ENCODE measurements at regions not wholly inside any gene's neighbourhood (a gene's known extent, or its start where the extent isn't known, plus 50 kb on each side); places are given as distances from the start of the nearest gene placed in this dataset.
"Not testable (repeated sequence)": the region's sequence is repeated elsewhere in the genome, so short reads cannot be mapped to it uniquely, and the experiment has no call there.

GRCh38 chrX:101740642-101741041, 81.0 kb upstream of the ARMCX2 start:
- Histone ChIP-seq H3K27me3 (no peaks in the 10 kb centered on the region), H3K9me3 (no peaks in the 10 kb centered on the region), H3K4me1 (no peaks in the 10 kb centered on the region), H3K27ac (replicated peaks in 1 of 4) (no peak overlapping the region), H3K4me3 (no peak overlapping the region), H3K36me3 (no peaks in the 10 kb centered on the region)
- WGBS: 34% methylated on average over 2 of the region's 2 CpGs
- DNase-seq (ENCODE audit: extremely low spot score): no peak
- intact Hi-C loops (cut with DNase I): no loop called here
- TF ChIP-seq EP300 (IDR thresholded peaks at IDR 0.05) (no peak), CTCF (IDR thresholded peaks at IDR 0.05) (no peak), POLR2A (IDR thresholded peaks at IDR 0.05; ENCODE audit: low read depth) (no peak), POLR2AphosphoS5 (IDR thresholded peaks at IDR 0.05) (no peak)

- H3K9me3 ChIP-seq; H3K4me3 ChIP-seq; H3K27me3 ChIP-seq; H3K36me3 ChIP-seq; DNase-seq (ENCODE audit: extremely low spot score); intact Hi-C loops (cut with DNase I); H3K4me1 ChIP-seq; H3K27ac ChIP-seq (replicated peaks in 1 of 4): not testable (repeated sequence)
- WGBS: 97% methylated on average over 7 of the region's 24 CpGs
Observed at GRCh38 chrX:101738867-101739266, 79.2 kb upstream of the ARMCX2 start.

- H3K27me3 ChIP-seq; H3K4me3 ChIP-seq; H3K27ac ChIP-seq (replicated peaks in 1 of 4); H3K9me3 ChIP-seq; H3K4me1 ChIP-seq; H3K36me3 ChIP-seq; DNase-seq (ENCODE audit: extremely low spot score); intact Hi-C loops (cut with DNase I): not testable (repeated sequence)
- WGBS: 96% methylated on average over 8 of the region's 17 CpGs
Observed at GRCh38 chrX:101738411-101738810, 78.8 kb upstream of the ARMCX2 start.

- Histone ChIP-seq H3K36me3 (no peaks in the 10 kb centered on the region), H3K27me3 (no peaks in the 10 kb centered on the region), H3K9me3 (no peaks in the 10 kb centered on the region), H3K4me1 (no peaks in the 10 kb centered on the region), H3K27ac (replicated peaks in 1 of 4) (no peak overlapping the region), H3K4me3 (no peak overlapping the region)
- 37% methylated on average over 1 of the region's 1 CpG for WGBS
- no peak for DNase-seq (ENCODE audit: extremely low spot score)
- TF ChIP-seq CTCF (IDR thresholded peaks at IDR 0.05): no peak
- no peak for TF ChIP-seq POLR2AphosphoS5 (IDR thresholded peaks at IDR 0.05)
- TF ChIP-seq EP300 (IDR thresholded peaks at IDR 0.05): no peak
- no peak for TF ChIP-seq POLR2A (IDR thresholded peaks at IDR 0.05; ENCODE audit: low read depth)
- intact Hi-C loops (cut with DNase I): no loop called here
Observed at GRCh38 chrX:101736651-101737050, 77.0 kb upstream of the ARMCX2 start.

- no peak for DNase-seq (ENCODE audit: extremely low spot score)
- Histone ChIP-seq H3K9me3 (no peaks in the 10 kb centered on the region), H3K27ac (replicated peaks in 1 of 4) (no peak overlapping the region), H3K4me3 (no peak overlapping the region), H3K36me3 (no peaks in the 10 kb centered on the region), H3K4me1 (no peaks in the 10 kb centered on the region), H3K27me3 (no peaks in the 10 kb centered on the region)
- 84% methylated on average over 1 of the region's 1 CpG for WGBS
- TF ChIP-seq POLR2A (IDR thresholded peaks at IDR 0.05; ENCODE audit: low read depth) (no peak), POLR2AphosphoS5 (IDR thresholded peaks at IDR 0.05) (no peak), EP300 (IDR thresholded peaks at IDR 0.05) (no peak), CTCF (IDR thresholded peaks at IDR 0.05) (no peak)
- intact Hi-C loops (cut with DNase I): no loop called here
Observed at GRCh38 chrX:101732870-101733269, 73.2 kb upstream of the ARMCX2 start.

GRCh38 chrX:101729986-101730385, 70.3 kb upstream of the ARMCX2 start:
- H3K27me3 ChIP-seq: no peaks in the 10 kb centered on the region
- H3K4me1 ChIP-seq: no peaks in the 10 kb centered on the region
- 61% methylated on average over 1 of the region's 1 CpG for WGBS
- intact Hi-C loops (cut with DNase I): no loop called here
- no peaks in the 10 kb centered on the region for H3K36me3 ChIP-seq
- no peak overlapping the region for H3K4me3 ChIP-seq
- no peaks in the 10 kb centered on the region for H3K9me3 ChIP-seq
- DNase-seq (ENCODE audit: extremely low spot score): no peak
- no peak for TF ChIP-seq POLR2A (IDR thresholded peaks at IDR 0.05; ENCODE audit: low read depth)
- no peak for TF ChIP-seq CTCF (IDR thresholded peaks at IDR 0.05)
- TF ChIP-seq EP300 (IDR thresholded peaks at IDR 0.05): no peak
- no peak for TF ChIP-seq POLR2AphosphoS5 (IDR thresholded peaks at IDR 0.05)
- no peak overlapping the region for H3K27ac ChIP-seq (replicated peaks in 1 of 4)
